RWPE2 (cell line): ENCODE measurements at regions not wholly inside any gene's neighbourhood (a gene's known extent, or its start where the extent isn't known, plus 50 kb on each side); places are given as distances from the start of the nearest gene placed in this dataset.

ENCODE experiments used
- ATAC-seq: fragments of 200-7000 bp; cut with Tn5 transposase; 3 replicates; pipeline ENCODE4 v1.9.1; 2021; ENCODE audit warnings: low read depth
- DNase-seq: peaks from one replicate; pipeline ENCODE4 v3.0.0-alpha.2; 2020; ENCODE audit warnings: low spot score
- H3K27ac ChIP-seq: fragments of 450-650 bp; 2 replicates; pipeline ENCODE4 v1.5.1; 2017; ENCODE audit warnings: mild to moderate bottlenecking; ENCODE audit not compliant: poor library complexity, severe bottlenecking
- H3K27me3 ChIP-seq: fragments of 250-450 bp; sonication (Bioruptor Pico); 2 replicates; pipeline ENCODE4 v1.5.1; 2021; ENCODE audit warnings: mild to moderate bottlenecking, moderate library complexity; ENCODE audit not compliant: insufficient read depth, poor library complexity, severe bottlenecking
- H3K36me3 ChIP-seq: fragments of 250-450 bp; sonication (Bioruptor Pico); 2 replicates; pipeline ENCODE4 v1.5.1; 2020; ENCODE audit warnings: low read depth, mild to moderate bottlenecking, moderate library complexity
- H3K4me1 ChIP-seq: fragments of 250-450 bp; sonication (Bioruptor Pico); 2 replicates; pipeline ENCODE4 v1.5.1; 2021; ENCODE audit warnings: mild to moderate bottlenecking, moderate library complexity; ENCODE audit not compliant: insufficient read depth, poor library complexity, severe bottlenecking
- H3K4me3 ChIP-seq: fragments of 250-450 bp; sonication (Bioruptor Pico); 2 replicates; pipeline ENCODE4 v1.5.1; 2021; ENCODE audit warnings: mild to moderate bottlenecking, moderate library complexity; ENCODE audit not compliant: severe bottlenecking
- H3K9me3 ChIP-seq: fragments of 250-450 bp; sonication (Bioruptor Pico); 2 replicates; pipeline ENCODE4 v1.5.1; 2021; ENCODE audit warnings: mild to moderate bottlenecking, moderate library complexity; ENCODE audit not compliant: severe bottlenecking
- CTCF ChIP-seq: fragments of 450-650 bp; IDR thresholded peaks from one replicate; pipeline ENCODE4 v1.5.1; 2017; ENCODE audit warnings: mild to moderate bottlenecking, moderate library complexity; ENCODE audit not compliant: poor library complexity, severe bottlenecking

DNA sequence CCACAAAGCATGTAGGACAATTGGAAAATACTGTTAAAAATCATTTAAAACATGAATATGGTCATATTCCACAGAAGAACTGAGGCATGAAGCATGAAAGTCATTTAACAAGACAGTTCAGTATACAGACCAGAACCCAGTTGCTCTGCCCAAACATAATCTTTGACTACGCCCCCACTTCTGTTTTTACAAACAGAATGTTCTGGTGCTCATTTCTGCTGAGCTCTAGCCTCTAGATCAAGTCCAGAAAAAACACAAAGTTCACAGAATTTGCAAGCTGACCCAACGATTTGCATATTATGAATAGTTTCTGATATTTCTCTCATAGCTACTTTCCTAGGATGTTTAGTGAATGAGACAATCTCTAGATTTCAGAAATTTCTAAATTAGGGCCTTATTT is 424.9 kb downstream of the PID1 start:
- TF ChIP-seq CTCF = no peak
- H3K4me3 ChIP-seq = no peak overlapping the region

DNA sequence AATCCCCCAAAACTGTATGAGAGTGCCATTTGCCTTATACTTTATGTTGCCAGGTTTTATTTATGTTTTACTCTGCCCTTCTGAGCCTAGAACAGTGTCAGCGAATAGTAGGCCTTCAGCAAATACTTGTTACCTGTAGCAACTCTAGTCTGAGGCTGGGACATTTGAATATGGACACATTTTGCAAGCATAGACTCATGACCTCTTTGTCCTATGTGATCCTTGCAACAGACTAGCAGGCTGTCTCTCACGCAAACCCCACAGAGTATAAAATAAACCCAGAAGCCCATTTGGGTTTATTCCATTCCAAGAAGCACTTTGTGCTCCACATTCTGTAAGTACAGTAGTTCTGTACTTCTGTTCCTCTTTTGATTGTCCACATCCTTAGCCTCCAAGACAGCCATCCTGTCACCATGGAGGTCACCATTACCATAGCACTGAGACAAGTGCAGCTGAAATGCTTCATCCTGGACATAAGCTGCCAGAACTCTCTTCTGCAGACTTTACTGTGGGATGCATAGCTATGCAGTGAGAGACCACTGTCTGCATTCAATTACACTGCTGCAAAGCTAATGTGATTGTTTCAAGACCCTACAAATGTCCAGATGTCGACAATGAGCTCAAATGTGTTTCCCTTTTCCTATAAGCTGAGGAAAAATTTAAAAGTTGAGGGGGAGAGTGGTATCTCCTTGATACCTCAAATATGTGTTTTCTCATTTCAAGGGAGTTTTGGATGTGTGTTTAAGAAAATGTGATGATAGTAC is 425.7 kb downstream of the PID1 start:
- H3K36me3 ChIP-seq = no peaks in the 10 kb centered on the region
- H3K27ac ChIP-seq = no peak overlapping the region
- TF ChIP-seq CTCF = no peak
- no peaks in the 10 kb centered on the region for H3K27me3 ChIP-seq
- no peak for DNase-seq
- no peak for ATAC-seq
- H3K4me1 ChIP-seq = peaks cover 14% of the 10 kb centered on the region
- H3K9me3 ChIP-seq = no peaks in the 10 kb centered on the region
- no peak overlapping the region for H3K4me3 ChIP-seq

More for the DNA sequence above, 424.9 kb downstream of the PID1 start:
- Histone ChIP-seq H3K9me3 (no peaks in the 10 kb centered on the region), H3K4me1 (peaks cover 13% of the 10 kb centered on the region), H3K27ac (no peak overlapping the region), H3K36me3 (no peaks in the 10 kb centered on the region), H3K27me3 (no peaks in the 10 kb centered on the region)
- ATAC-seq (no peak), DNase-seq (no peak)

- Histone ChIP-seq H3K9me3 (no peaks in the 10 kb centered on the region), H3K36me3 (no peaks in the 10 kb centered on the region), H3K27me3 (no peaks in the 10 kb centered on the region), H3K27ac (peak overlapping the region; percentile 52), H3K4me3 (no peak overlapping the region), H3K4me1 (peaks cover 14% of the 10 kb centered on the region)
- ATAC-seq (peak; percentile 89), DNase-seq (no peak)
- no peak for TF ChIP-seq CTCF
Observed at GRCh38 chr2:228841877-228842276, 429.2 kb downstream of the PID1 start.

GRCh38 chr2:228841475-228841874 is 429.6 kb downstream of the PID1 start:
- no peak for TF ChIP-seq CTCF
- ATAC-seq (no peak), DNase-seq (no peak)
- peak overlapping the region; percentile 52 for H3K27ac ChIP-seq
- no peaks in the 10 kb centered on the region for H3K36me3 ChIP-seq
- H3K27me3 ChIP-seq = no peaks in the 10 kb centered on the region
- no peak overlapping the region for H3K4me3 ChIP-seq
- peaks cover 14% of the 10 kb centered on the region for H3K4me1 ChIP-seq
- no peaks in the 10 kb centered on the region for H3K9me3 ChIP-seq

- ATAC-seq (no peak), DNase-seq (no peak)
- TF ChIP-seq CTCF = no peak
- Histone ChIP-seq H3K36me3 (no peaks in the 10 kb centered on the region), H3K27me3 (no peaks in the 10 kb centered on the region), H3K9me3 (no peaks in the 10 kb centered on the region), H3K27ac (no peak overlapping the region), H3K4me1 (peaks cover 14% of the 10 kb centered on the region), H3K4me3 (no peak overlapping the region)
Observed at GRCh38 chr2:228840743-228841114, 430.4 kb downstream of the PID1 start.
